H9 (cell line): ENCODE measurements at regions not wholly inside any gene's neighbourhood (a gene's known extent, or its start where the extent isn't known, plus 50 kb on each side); places are given as distances from the start of the nearest gene placed in this dataset.
A peak's percentile ranks its signal among the peaks of the same experiment; 100 is the strongest.

ENCODE experiments used
- DNase-seq: peaks from one replicate; pipeline ENCODE4 v3.0.0-alpha.2; 2017
- H2AFZ ChIP-seq: one replicate; pipeline ENCODE4 v1.6.1; 2013; ENCODE audit warnings: mild to moderate bottlenecking, low read length, control low read depth, moderate library complexity
- H2AK5ac ChIP-seq: 2 replicates; pipeline ENCODE4 v1.6.1; 2013; ENCODE audit warnings: low read length, control low read depth, mixed read lengths; ENCODE audit not compliant: insufficient read length
- H2BK120ac ChIP-seq: one replicate; pipeline ENCODE4 v1.6.1; 2013; ENCODE audit warnings: low read depth, mild to moderate bottlenecking, low read length, control low read depth, inconsistent platforms; ENCODE audit not compliant: poor library complexity, severe bottlenecking
- H2BK12ac ChIP-seq: 2 replicates; pipeline ENCODE4 v1.6.1; 2013; ENCODE audit warnings: low read length, control low read depth, mixed read lengths, low read depth; ENCODE audit not compliant: insufficient read length
- H2BK15ac ChIP-seq: 2 replicates; pipeline ENCODE4 v1.6.1; 2013; ENCODE audit warnings: low read depth, low read length, control low read depth
- H2BK20ac ChIP-seq: one replicate; pipeline ENCODE4 v1.6.1; 2013; ENCODE audit warnings: low read depth, mild to moderate bottlenecking, low read length, control low read depth, inconsistent platforms; ENCODE audit not compliant: poor library complexity, severe bottlenecking
- H2BK5ac ChIP-seq: 2 replicates; pipeline ENCODE4 v1.6.1; 2013; ENCODE audit warnings: low read length, control low read depth, mixed read lengths; ENCODE audit not compliant: insufficient read length
- H3K14ac ChIP-seq: 2 replicates; pipeline ENCODE4 v1.6.1; 2013; ENCODE audit warnings: low read length, control low read depth; ENCODE audit not compliant: insufficient read depth
- H3K18ac ChIP-seq: 2 replicates; pipeline ENCODE4 v1.6.1; 2013; ENCODE audit warnings: low read depth, mild to moderate bottlenecking, mixed read lengths, low read length, control low read depth; ENCODE audit not compliant: insufficient read length
- H3K23ac ChIP-seq: 2 replicates; pipeline ENCODE4 v1.6.1; 2013; ENCODE audit warnings: low read length, control low read depth, mixed read lengths, low read depth; ENCODE audit not compliant: insufficient read length
- H3K23me2 ChIP-seq: 2 replicates; pipeline ENCODE4 v1.6.1; 2013; ENCODE audit warnings: low read depth, mild to moderate bottlenecking, mixed read lengths, low read length, control low read depth; ENCODE audit not compliant: insufficient read length, poor library complexity, severe bottlenecking
- H3K27ac ChIP-seq: 2 replicates; pipeline ENCODE4 v1.5.1; 2013; ENCODE audit warnings: low read length, control low read depth, mixed read lengths, low read depth; ENCODE audit not compliant: insufficient read length
- H3K27me3 ChIP-seq: 2 replicates; pipeline ENCODE4 v1.6.1; 2013; ENCODE audit warnings: low read length, control low read depth, inconsistent platforms; ENCODE audit not compliant: insufficient read depth
- H3K4ac ChIP-seq: 2 replicates; pipeline ENCODE4 v1.6.1; 2013; ENCODE audit warnings: low read depth, mild to moderate bottlenecking, control low read depth, inconsistent platforms, low read length, moderate library complexity
- H3K4me1 ChIP-seq: 2 replicates; pipeline ENCODE4 v1.6.1; 2013; ENCODE audit warnings: low read length, control low read depth, inconsistent platforms; ENCODE audit not compliant: insufficient read depth
- H3K4me2 ChIP-seq: 2 replicates; pipeline ENCODE4 v1.6.1; 2013; ENCODE audit warnings: low read length, control low read depth, mixed read lengths; ENCODE audit not compliant: insufficient read length, insufficient read depth
- H3K56ac ChIP-seq: 2 replicates; pipeline ENCODE4 v1.6.1; 2013; ENCODE audit warnings: low read depth, mild to moderate bottlenecking, mixed read lengths, low read length, control low read depth; ENCODE audit not compliant: insufficient read length
- H3K79me1 ChIP-seq: 2 replicates; pipeline ENCODE4 v1.6.1; 2013; ENCODE audit warnings: low read depth, mild to moderate bottlenecking, moderate library complexity, low read length, control low read depth, inconsistent platforms; ENCODE audit not compliant: insufficient read depth, poor library complexity, severe bottlenecking
- H3K79me2 ChIP-seq: 2 replicates; pipeline ENCODE4 v1.6.1; 2013; ENCODE audit warnings: low read length, control low read depth, inconsistent platforms; ENCODE audit not compliant: insufficient read depth
- H3K9ac ChIP-seq: 2 replicates; pipeline ENCODE4 v1.6.1; 2013; ENCODE audit warnings: low read length, control low read depth, mixed read lengths; ENCODE audit not compliant: insufficient read length; ENCODE audit errors: extremely low read depth
- H3K9me3 ChIP-seq: one replicate; pipeline ENCODE4 v1.6.1; 2013; ENCODE audit warnings: low read depth, low read length, inconsistent platforms; ENCODE audit not compliant: control insufficient read depth
- H3T11ph ChIP-seq: one replicate; pipeline ENCODE4 v1.6.1; 2013; ENCODE audit warnings: mild to moderate bottlenecking, low read length, control low read depth, inconsistent platforms
- H4K20me1 ChIP-seq: one replicate; pipeline ENCODE4 v1.6.1; 2013; ENCODE audit not compliant: control insufficient read depth, insufficient read length, insufficient read depth
- H4K5ac ChIP-seq: 2 replicates; pipeline ENCODE4 v1.6.1; 2013; ENCODE audit warnings: low read depth, mild to moderate bottlenecking, mixed read lengths, low read length, control low read depth; ENCODE audit not compliant: insufficient read length
- H4K8ac ChIP-seq: replicated peaks from 2 replicates; pipeline ENCODE4 v1.6.1; 2013; ENCODE audit warnings: low read length, control low read depth, mixed read lengths, low read depth; ENCODE audit not compliant: insufficient read length
- H4K91ac ChIP-seq: 2 replicates; pipeline ENCODE4 v1.6.1; 2013; ENCODE audit warnings: low read depth, mild to moderate bottlenecking, moderate library complexity, mixed read lengths, low read length, control low read depth; ENCODE audit not compliant: insufficient read length
- H3K27ac Mint-ChIP-seq, 3 experiments: 2 replicates in 2 of 3; 3 replicates in 1 of 3; pipeline ENCODE4 v1.8.0; 2020 to 2021; ENCODE audit warnings: mixed read lengths in 3 of 3, mild to moderate bottlenecking in 1 of 3, moderate library complexity in 1 of 3
- H3K27me3 Mint-ChIP-seq: 2 replicates; pipeline ENCODE4 v1.8.0; 2021; ENCODE audit warnings: low read depth, mild to moderate bottlenecking, moderate library complexity, mixed read lengths
- H3K36me3 Mint-ChIP-seq, 3 experiments: 2 replicates in 2 of 3; 3 replicates in 1 of 3; pipeline ENCODE4 v1.8.0; 2020 to 2021; ENCODE audit warnings: low read depth in 3 of 3, mixed read lengths in 3 of 3; ENCODE audit not compliant: insufficient read depth in 1 of 3
- H3K4me1 Mint-ChIP-seq, 2 experiments: 2 replicates each; pipeline ENCODE4 v1.8.0; 2020; ENCODE audit warnings: mixed read lengths in 2 of 2
- H3K4me3 Mint-ChIP-seq, 2 experiments: 2 replicates in 1 of 2; 3 replicates in 1 of 2; pipeline ENCODE4 v1.8.0; 2020 to 2021; ENCODE audit warnings: mild to moderate bottlenecking in 2 of 2, mixed read lengths in 2 of 2, moderate library complexity in 1 of 2
- H3K9me3 Mint-ChIP-seq, 2 experiments: 2 replicates in 1 of 2; 3 replicates in 1 of 2; pipeline ENCODE4 v1.8.0; 2020; ENCODE audit warnings: mild to moderate bottlenecking in 2 of 2, mixed read lengths in 2 of 2, moderate library complexity in 1 of 2
- WGBS: extraction: QIAGEN DNeasy Blood & Tissue Kit; methylation state at CpG from one replicate; pipeline ENCODE4 v1.1.7; 2013; ENCODE audit warnings: missing lambda C conversion rate, low lambda C conversion rate, mixed read lengths; ENCODE audit not compliant: insufficient read length; ENCODE audit errors: extremely low coverage; 5-methylcytosine and 5-hydroxymethylcytosine counted together
- TF ChIP-seq, protein P1 (sequence below): fragments of 200-600 bp; sonication (generic); conservative IDR thresholded peaks from 3 replicates; pipeline ENCODE4 v1.8.0; 2021; ENCODE audit warnings: antibody characterized with exemption, mild to moderate bottlenecking

DNA sequence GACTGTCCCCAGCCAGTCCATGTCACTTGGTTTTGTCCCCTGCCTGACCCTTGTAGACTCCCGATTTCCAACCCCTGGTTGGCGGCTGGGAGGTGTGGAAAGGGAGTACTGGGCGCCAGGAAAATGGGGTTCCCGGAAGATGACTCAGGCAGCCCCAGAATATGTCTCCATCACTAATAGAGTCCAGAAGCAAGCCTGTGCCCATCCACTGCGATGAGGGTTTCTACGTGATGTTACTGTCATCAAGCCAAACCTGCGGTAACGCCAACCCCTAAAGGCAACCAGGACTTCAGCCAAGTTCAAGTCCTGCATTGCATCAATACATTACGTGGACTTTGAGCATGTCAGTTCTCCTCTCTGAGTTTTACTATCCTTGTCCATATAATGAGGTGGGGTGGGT is 62.0 kb upstream of the TAF1B start:
- Histone ChIP-seq H4K20me1 (no peaks in the 10 kb centered on the region), H2BK5ac (no peak overlapping the region), H4K91ac (no peak overlapping the region), H2BK12ac (no peak overlapping the region), H3K79me1 (no peaks in the 10 kb centered on the region), H3K4me1 (no peaks in the 10 kb centered on the region), H2AFZ (no peak overlapping the region), H3K23ac (no peak overlapping the region), H2BK15ac (no peak overlapping the region), H4K5ac (no peak overlapping the region), H3K14ac (no peak overlapping the region), H3K18ac (peak overlapping the region; percentile 29), H4K8ac (no peak overlapping the region), H3K79me2 (no peaks in the 10 kb centered on the region), H3K4me2 (no peak overlapping the region), H2BK20ac (no peak overlapping the region), H2BK120ac (no peak overlapping the region), H3K27ac (no peak overlapping the region), H3T11ph (no peak overlapping the region), H2AK5ac (no peak overlapping the region), H3K56ac (no peak overlapping the region), H3K27me3 (no peaks in the 10 kb centered on the region), H3K23me2 (no peaks in the 10 kb centered on the region), H3K4ac (no peak overlapping the region), H3K9ac (no peak overlapping the region), H3K9me3 (no peaks in the 10 kb centered on the region)
- no peak overlapping the region for H3K27ac Mint-ChIP-seq
- DNase-seq = no peak
- TF ChIP-seq, protein P1, sequence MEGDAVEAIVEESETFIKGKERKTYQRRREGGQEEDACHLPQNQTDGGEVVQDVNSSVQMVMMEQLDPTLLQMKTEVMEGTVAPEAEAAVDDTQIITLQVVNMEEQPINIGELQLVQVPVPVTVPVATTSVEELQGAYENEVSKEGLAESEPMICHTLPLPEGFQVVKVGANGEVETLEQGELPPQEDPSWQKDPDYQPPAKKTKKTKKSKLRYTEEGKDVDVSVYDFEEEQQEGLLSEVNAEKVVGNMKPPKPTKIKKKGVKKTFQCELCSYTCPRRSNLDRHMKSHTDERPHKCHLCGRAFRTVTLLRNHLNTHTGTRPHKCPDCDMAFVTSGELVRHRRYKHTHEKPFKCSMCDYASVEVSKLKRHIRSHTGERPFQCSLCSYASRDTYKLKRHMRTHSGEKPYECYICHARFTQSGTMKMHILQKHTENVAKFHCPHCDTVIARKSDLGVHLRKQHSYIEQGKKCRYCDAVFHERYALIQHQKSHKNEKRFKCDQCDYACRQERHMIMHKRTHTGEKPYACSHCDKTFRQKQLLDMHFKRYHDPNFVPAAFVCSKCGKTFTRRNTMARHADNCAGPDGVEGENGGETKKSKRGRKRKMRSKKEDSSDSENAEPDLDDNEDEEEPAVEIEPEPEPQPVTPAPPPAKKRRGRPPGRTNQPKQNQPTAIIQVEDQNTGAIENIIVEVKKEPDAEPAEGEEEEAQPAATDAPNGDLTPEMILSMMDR = no peak
- no CpG with 5 or more reads among the region's 9 CpGs for WGBS
- no peaks in the 10 kb centered on the region for H3K36me3 Mint-ChIP-seq
- peaks cover 0 to 4% of the 10 kb centered on the region in 2 experiments; a peak in 1 of 4 replicates for H3K4me1 Mint-ChIP-seq
- peaks cover 0 to 2% of the 10 kb centered on the region in 2 experiments; a peak in 1 of 5 replicates for H3K9me3 Mint-ChIP-seq
- H3K4me3 Mint-ChIP-seq = no peak overlapping the region
- H3K27me3 Mint-ChIP-seq = no peaks in the 10 kb centered on the region; the same call in none of the 2 replicates
